ENCODE measurements at regions not wholly inside any gene's neighbourhood (a gene's known extent, or its start where the extent isn't known, plus 50 kb on each side); places are given as distances from the start of the nearest gene placed in this dataset.

DNA sequence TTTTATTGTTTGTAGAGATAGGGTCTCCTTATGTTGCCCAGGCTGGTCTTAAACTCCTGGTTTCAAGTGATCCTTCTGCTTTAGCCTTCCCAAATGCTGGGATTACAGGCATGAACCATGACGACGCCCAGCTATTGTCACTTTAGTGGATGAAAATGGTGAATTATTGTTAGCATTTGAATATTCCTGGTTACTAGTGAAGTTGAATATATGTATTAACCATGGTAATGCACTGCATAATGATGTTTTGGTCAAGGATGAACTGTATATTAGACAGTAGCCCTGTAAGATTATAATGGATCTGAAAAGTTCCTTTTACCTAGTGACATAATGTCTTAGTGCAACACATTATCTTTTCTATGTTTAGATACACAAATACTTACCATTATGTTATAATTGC is 50.4 kb upstream of the KCNAB1 start:
- Histone ChIP-seq H3K36me3 (no peaks in the 10 kb centered on the region), H3K9me3 (no peaks in the 10 kb centered on the region), H3K27me3 (no peaks in the 10 kb centered on the region), H3K4me3 (no peak overlapping the region), H3K27ac (no peak overlapping the region), H3K4me1 (no peaks in the 10 kb centered on the region)
- TF ChIP-seq POLR2A (IDR thresholded peaks at IDR 0.05) (no peak), EP300 (IDR thresholded peaks at IDR 0.05) (no peak), POLR2AphosphoS5 (IDR thresholded peaks at IDR 0.05) (no peak)
- TF ChIP-seq, protein P1, sequence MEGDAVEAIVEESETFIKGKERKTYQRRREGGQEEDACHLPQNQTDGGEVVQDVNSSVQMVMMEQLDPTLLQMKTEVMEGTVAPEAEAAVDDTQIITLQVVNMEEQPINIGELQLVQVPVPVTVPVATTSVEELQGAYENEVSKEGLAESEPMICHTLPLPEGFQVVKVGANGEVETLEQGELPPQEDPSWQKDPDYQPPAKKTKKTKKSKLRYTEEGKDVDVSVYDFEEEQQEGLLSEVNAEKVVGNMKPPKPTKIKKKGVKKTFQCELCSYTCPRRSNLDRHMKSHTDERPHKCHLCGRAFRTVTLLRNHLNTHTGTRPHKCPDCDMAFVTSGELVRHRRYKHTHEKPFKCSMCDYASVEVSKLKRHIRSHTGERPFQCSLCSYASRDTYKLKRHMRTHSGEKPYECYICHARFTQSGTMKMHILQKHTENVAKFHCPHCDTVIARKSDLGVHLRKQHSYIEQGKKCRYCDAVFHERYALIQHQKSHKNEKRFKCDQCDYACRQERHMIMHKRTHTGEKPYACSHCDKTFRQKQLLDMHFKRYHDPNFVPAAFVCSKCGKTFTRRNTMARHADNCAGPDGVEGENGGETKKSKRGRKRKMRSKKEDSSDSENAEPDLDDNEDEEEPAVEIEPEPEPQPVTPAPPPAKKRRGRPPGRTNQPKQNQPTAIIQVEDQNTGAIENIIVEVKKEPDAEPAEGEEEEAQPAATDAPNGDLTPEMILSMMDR (IDR thresholded peaks at IDR 0.05) = no peak
- no peak for ATAC-seq
- WGBS, 2 donors (ENCODE audit: low coverage in 1 of 2) = 92% methylated on average over 2 of the region's 2 CpGs; no CpG with 5 or more reads in 1 of the 2 donors

All from gastroesophageal sphincter (tissue), 4 donors.